ENCODE measurements at regions not wholly inside any gene's neighbourhood (a gene's known extent, or its start where the extent isn't known, plus 50 kb on each side); places are given as distances from the start of the nearest gene placed in this dataset.

DNA sequence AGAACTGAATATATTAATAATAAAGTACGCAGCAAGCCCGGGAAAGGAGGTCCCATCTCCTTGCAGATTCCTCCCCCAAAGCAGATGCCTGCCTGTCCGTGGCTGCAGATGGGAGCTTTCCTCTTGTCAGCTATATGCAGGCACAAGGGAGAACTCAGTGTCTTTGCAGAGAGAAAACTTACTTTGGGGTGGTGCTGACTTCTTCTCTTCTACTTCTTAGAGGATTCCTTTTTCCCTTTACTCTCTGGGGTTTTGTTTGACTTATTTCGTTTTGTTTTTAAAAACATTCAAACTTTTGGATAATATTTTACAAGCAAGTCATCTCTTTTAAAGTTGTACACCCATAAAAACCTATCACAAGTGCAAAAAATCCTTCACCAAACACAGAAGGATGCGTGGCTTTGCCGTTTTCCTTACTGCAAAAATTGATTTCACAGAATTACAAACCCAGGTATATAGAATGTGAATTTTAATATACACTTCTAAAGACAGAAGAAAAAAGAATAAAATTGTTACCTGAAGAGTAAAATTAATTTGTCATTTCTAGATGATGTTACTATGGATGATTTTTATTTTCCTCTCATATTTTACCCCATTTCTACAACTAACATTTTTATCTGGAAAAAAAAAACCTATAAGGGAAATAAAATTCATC, 65.3 kb upstream of the IGF1R start (continued):
- TF ChIP-seq, protein P1, sequence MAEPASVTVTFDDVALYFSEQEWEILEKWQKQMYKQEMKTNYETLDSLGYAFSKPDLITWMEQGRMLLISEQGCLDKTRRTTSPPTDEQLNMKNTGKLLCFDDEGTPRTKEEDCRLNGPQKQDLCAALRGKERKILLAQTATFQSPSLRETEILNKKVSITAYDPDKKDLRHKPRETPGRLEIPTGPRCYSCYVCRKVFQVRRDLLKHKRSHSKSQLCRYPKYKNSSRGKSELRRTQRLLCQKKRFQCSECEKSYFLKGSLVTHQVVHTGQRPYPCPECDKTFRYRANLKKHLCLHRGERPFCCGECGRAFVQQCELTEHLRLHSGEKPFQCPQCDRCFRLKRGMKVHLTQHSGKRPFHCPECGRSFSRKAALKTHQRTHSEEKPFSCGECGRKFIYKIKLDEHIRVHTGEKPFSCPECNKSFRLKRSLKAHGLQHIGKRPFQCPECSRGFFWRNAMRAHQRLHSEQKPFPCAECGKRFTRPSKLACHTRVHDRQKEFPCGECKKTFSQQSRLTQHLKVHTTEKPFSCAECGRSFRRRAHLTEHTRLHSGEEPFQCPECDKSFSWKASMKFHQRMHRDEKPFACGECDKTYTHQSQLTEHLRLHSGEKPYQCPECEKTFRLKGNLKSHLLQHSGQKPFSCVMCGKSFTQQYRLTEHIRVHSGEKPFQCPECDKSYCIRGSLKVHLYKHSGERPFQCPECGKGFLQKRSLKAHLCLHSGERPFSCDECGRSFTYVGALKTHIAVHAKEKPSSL (CRISPR knock-in tag; conservative IDR thresholded peaks at IDR 0.05), result no peak
- TF ChIP-seq, protein P2, sequence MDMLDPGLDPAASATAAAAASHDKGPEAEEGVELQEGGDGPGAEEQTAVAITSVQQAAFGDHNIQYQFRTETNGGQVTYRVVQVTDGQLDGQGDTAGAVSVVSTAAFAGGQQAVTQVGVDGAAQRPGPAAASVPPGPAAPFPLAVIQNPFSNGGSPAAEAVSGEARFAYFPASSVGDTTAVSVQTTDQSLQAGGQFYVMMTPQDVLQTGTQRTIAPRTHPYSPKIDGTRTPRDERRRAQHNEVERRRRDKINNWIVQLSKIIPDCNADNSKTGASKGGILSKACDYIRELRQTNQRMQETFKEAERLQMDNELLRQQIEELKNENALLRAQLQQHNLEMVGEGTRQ (CRISPR knock-in tag; IDR thresholded peaks at IDR 0.05), result no peak
- TF ChIP-seq, protein P3, sequence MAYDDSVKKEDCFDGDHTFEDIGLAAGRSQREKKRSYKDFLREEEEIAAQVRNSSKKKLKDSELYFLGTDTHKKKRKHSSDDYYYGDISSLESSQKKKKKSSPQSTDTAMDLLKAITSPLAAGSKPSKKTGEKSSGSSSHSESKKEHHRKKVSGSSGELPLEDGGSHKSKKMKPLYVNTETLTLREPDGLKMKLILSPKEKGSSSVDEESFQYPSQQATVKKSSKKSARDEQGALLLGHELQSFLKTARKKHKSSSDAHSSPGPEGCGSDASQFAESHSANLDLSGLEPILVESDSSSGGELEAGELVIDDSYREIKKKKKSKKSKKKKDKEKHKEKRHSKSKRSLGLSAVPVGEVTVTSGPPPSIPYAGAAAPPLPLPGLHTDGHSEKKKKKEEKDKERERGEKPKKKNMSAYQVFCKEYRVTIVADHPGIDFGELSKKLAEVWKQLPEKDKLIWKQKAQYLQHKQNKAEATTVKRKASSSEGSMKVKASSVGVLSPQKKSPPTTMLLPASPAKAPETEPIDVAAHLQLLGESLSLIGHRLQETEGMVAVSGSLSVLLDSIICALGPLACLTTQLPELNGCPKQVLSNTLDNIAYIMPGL (CRISPR knock-in tag; IDR thresholded peaks at IDR 0.05), result no peak

DNA sequence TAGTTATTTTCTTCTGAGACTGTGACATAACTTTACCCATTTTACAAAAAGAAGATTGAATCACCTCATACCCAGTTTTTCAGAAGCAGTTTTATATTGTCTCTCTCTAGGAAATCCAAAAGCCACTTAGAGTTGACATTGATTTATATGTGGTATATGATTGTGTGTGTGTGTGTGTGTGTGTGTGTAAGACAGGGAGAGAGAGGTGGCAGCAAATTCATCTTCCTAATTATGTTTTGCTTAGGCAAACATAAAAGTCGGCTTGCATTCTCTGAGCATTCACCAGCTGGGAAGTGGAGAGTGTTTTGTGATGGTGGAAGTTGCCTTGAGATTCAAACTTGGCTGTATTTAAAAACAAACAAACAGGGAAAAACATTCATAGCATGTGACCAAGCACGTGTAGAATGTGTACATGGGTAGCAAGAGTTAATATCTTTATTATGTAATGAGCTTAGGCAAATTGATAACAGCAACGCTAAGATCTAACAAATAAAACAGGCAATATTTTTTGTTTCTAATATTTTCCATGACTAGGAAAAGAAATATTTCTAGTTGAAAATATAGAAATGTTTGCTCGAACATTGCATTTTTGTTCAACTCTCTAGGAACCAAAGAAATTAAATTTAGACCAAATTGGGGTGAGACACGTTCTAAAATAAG, 64.4 kb upstream of the IGF1R start:
- Mint-ChIP-seq H3K36me3 (no peaks in the 10 kb centered on the region), H3K27ac (no peak overlapping the region), H3K27me3 (ENCODE audit: low read depth) (no peaks in the 10 kb centered on the region), H3K9me3 (0 out of 2 replicates have a peak, but pooled peaks cover 3% of the 10 kb centered on the region), H3K4me3 (no peak overlapping the region), H3K4me1 (peaks cover 20% of the 10 kb centered on the region)
- DNase-seq (ENCODE audit: low spot score), result no peak
- ChIA-PET CTCF (interaction anchor here (1.2 to 1.5 kb wide), 2 partner anchors 64 to 493 kb away, joined by 3 read pairs; partner anchors contain the start of gene IGF1R), POLR2A (no interaction called here)
- ATAC-seq, result no peak
- TF ChIP-seq NR1H2 (CRISPR knock-in tag; IDR thresholded peaks at IDR 0.05), result no peak
- TF ChIP-seq, protein P4, sequence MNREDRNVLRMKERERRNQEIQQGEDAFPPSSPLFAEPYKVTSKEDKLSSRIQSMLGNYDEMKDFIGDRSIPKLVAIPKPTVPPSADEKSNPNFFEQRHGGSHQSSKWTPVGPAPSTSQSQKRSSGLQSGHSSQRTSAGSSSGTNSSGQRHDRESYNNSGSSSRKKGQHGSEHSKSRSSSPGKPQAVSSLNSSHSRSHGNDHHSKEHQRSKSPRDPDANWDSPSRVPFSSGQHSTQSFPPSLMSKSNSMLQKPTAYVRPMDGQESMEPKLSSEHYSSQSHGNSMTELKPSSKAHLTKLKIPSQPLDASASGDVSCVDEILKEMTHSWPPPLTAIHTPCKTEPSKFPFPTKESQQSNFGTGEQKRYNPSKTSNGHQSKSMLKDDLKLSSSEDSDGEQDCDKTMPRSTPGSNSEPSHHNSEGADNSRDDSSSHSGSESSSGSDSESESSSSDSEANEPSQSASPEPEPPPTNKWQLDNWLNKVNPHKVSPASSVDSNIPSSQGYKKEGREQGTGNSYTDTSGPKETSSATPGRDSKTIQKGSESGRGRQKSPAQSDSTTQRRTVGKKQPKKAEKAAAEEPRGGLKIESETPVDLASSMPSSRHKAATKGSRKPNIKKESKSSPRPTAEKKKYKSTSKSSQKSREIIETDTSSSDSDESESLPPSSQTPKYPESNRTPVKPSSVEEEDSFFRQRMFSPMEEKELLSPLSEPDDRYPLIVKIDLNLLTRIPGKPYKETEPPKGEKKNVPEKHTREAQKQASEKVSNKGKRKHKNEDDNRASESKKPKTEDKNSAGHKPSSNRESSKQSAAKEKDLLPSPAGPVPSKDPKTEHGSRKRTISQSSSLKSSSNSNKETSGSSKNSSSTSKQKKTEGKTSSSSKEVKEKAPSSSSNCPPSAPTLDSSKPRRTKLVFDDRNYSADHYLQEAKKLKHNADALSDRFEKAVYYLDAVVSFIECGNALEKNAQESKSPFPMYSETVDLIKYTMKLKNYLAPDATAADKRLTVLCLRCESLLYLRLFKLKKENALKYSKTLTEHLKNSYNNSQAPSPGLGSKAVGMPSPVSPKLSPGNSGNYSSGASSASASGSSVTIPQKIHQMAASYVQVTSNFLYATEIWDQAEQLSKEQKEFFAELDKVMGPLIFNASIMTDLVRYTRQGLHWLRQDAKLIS (CRISPR knock-in tag; IDR thresholded peaks at IDR 0.05; ENCODE audit: borderline replicate concordance), result no peak
- TF ChIP-seq ZNF423 (CRISPR knock-in tag; IDR thresholded peaks at IDR 0.05), result no peak
- no peak for TF ChIP-seq ZNF396 (CRISPR knock-in tag; IDR thresholded peaks at IDR 0.05; ENCODE audit: borderline replicate concordance)
- TF ChIP-seq TEAD4 (CRISPR knock-in tag; IDR thresholded peaks at IDR 0.05), result no peak
- no peak for TF ChIP-seq ESRRA (CRISPR knock-in tag; IDR thresholded peaks at IDR 0.05; ENCODE audit: borderline replicate concordance)
- no peak for TF ChIP-seq SMAD3 (CRISPR knock-in tag; IDR thresholded peaks at IDR 0.05; ENCODE audit: borderline replicate concordance)
- no peak for TF ChIP-seq CBFB (CRISPR knock-in tag; IDR thresholded peaks at IDR 0.05; ENCODE audit: low read depth)
- TF ChIP-seq, protein P1 (CRISPR knock-in tag; conservative IDR thresholded peaks at IDR 0.05), result no peak
- TF ChIP-seq, protein P5, sequence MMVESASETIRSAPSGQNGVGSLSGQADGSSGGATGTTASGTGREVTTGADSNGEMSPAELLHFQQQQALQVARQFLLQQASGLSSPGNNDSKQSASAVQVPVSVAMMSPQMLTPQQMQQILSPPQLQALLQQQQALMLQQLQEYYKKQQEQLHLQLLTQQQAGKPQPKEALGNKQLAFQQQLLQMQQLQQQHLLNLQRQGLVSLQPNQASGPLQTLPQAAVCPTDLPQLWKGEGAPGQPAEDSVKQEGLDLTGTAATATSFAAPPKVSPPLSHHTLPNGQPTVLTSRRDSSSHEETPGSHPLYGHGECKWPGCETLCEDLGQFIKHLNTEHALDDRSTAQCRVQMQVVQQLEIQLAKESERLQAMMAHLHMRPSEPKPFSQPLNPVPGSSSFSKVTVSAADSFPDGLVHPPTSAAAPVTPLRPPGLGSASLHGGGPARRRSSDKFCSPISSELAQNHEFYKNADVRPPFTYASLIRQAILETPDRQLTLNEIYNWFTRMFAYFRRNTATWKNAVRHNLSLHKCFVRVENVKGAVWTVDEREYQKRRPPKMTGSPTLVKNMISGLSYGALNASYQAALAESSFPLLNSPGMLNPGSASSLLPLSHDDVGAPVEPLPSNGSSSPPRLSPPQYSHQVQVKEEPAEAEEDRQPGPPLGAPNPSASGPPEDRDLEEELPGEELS (CRISPR knock-in tag; IDR thresholded peaks at IDR 0.05), result no peak
- no peak for TF ChIP-seq HMGA2 (CRISPR knock-in tag; IDR thresholded peaks at IDR 0.05)
- TF ChIP-seq NFYB (CRISPR knock-in tag; conservative IDR thresholded peaks at IDR 0.05; ENCODE audit: low read depth), result no peak
- no peak for TF ChIP-seq NFE2L1 (CRISPR knock-in tag; IDR thresholded peaks at IDR 0.05)
- no peak for TF ChIP-seq JAZF1 (CRISPR knock-in tag; IDR thresholded peaks at IDR 0.05)
- TF ChIP-seq, protein P6, sequence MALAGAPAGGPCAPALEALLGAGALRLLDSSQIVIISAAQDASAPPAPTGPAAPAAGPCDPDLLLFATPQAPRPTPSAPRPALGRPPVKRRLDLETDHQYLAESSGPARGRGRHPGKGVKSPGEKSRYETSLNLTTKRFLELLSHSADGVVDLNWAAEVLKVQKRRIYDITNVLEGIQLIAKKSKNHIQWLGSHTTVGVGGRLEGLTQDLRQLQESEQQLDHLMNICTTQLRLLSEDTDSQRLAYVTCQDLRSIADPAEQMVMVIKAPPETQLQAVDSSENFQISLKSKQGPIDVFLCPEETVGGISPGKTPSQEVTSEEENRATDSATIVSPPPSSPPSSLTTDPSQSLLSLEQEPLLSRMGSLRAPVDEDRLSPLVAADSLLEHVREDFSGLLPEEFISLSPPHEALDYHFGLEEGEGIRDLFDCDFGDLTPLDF (CRISPR knock-in tag; IDR thresholded peaks at IDR 0.05), result no peak

Measured in WTC11 (cell line).